Spinal cord (tissue), 9 donors: ENCODE measurements at regions not wholly inside any gene's neighbourhood (a gene's known extent, or its start where the extent isn't known, plus 50 kb on each side); places are given as distances from the start of the nearest gene placed in this dataset.
"Not testable (repeated sequence)": the region's sequence is repeated elsewhere in the genome, so short reads cannot be mapped to it uniquely, and the experiment has no call there.

Source experiments
- DNase-seq, 6 donors: peaks; one replicate each; pipeline versions ENCODE4 v3.0.0 to v3.0.0-alpha.2; 2013 to 2015; ENCODE audit warnings: low spot score in 6 of 6, low read depth in 4 of 6
- H3K27ac ChIP-seq: one replicate; pipeline ENCODE4 v1.5.1; 2013; ENCODE audit warnings: low read depth, low read length, control low read depth
- H3K27me3 ChIP-seq: one replicate; pipeline ENCODE4 v1.6.1; 2013; ENCODE audit warnings: low read length; ENCODE audit not compliant: control insufficient read depth, insufficient read depth
- H3K36me3 ChIP-seq: one replicate; pipeline ENCODE4 v1.6.1; 2013; ENCODE audit warnings: low read length; ENCODE audit not compliant: control insufficient read depth, insufficient read depth
- H3K4me1 ChIP-seq: one replicate; pipeline ENCODE4 v1.6.1; 2013; ENCODE audit warnings: low read length; ENCODE audit not compliant: control insufficient read depth, insufficient read depth
- H3K4me3 ChIP-seq: one replicate; pipeline ENCODE4 v1.5.1; 2013; ENCODE audit warnings: low read depth, low read length, control low read depth
- H3K9me3 ChIP-seq: one replicate; pipeline ENCODE4 v1.6.1; 2013; ENCODE audit warnings: low read length; ENCODE audit not compliant: control insufficient read depth, insufficient read depth
- WGBS: methylation state at CpG from one replicate; pipeline ENCODE4 v1.1.5; 2013; ENCODE audit warnings: missing lambda C conversion rate; ENCODE audit not compliant: insufficient coverage; 5-methylcytosine and 5-hydroxymethylcytosine counted together
- donor health status: healthy.

- Histone ChIP-seq H3K9me3 (no peaks in the 10 kb centered on the region), H3K4me3 (no peak overlapping the region), H3K4me1 (no peaks in the 10 kb centered on the region), H3K36me3 (no peaks in the 10 kb centered on the region), H3K27me3 (no peaks in the 10 kb centered on the region), H3K27ac (no peak overlapping the region)
- DNase-seq, result no peak
- whole genome bisulfite sequencing, result no CpG with 5 or more reads among the region's 2 CpGs
Measured at GRCh38 chr12:84435682-84436081, 476.9 kb downstream of the SLC6A15 start.

DNA sequence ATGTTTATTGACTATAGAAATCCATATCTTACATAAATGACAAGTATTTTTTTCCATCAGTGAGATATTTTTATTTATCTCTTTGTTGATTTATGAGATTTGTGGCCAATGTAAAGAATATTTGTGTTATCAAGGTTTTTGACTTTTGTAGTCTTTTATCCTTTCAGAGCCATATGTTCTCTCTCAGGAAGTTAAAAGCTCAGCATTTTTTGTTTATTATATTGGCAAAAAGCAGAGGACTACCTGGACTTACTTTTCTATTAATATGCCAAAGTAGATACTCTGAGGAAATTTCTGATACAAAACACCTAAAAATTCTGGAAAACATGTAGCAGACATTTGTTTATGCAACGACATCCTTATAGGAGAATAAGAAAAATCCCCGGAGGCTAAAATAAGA, 490.3 kb downstream of the SLC6A15 start:
- H3K36me3 ChIP-seq, result no peaks in the 10 kb centered on the region
- no peak overlapping the region for H3K4me3 ChIP-seq
- no peaks in the 10 kb centered on the region for H3K9me3 ChIP-seq
- no peak overlapping the region for H3K27ac ChIP-seq
- no CpG with 5 or more reads among the region's 2 CpGs for WGBS
- DNase-seq, result no peak
- H3K27me3 ChIP-seq, result no peaks in the 10 kb centered on the region
- no peaks in the 10 kb centered on the region for H3K4me1 ChIP-seq

DNA sequence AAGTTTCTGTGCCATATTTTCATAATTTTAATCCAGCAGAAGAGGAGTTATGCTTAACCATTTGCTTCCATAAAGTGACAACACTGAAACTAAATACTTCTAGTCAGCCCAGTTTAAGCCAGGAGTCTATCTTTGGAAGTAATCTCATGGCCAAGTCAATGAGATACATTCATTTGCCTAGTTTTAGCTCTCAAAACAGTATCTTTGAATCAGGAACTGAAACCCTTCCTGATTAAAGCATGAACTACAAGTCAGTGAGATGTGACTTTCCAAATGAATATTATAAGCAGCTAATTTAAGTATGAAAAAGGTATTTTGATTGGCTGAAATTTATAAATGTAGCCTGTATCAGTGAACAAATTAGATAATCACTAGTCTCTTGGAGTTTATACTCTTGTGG, 491.5 kb downstream of the SLC6A15 start:
- Histone ChIP-seq H3K9me3 (no peaks in the 10 kb centered on the region), H3K4me3 (no peak overlapping the region), H3K27ac (no peak overlapping the region), H3K27me3 (no peaks in the 10 kb centered on the region), H3K4me1 (no peaks in the 10 kb centered on the region), H3K36me3 (no peaks in the 10 kb centered on the region)
- DNase-seq, result no peak

GRCh38 chr12:84416626-84417025, 496.0 kb downstream of the SLC6A15 start:
- no peak overlapping the region for H3K27ac ChIP-seq
- H3K9me3 ChIP-seq, result no peaks in the 10 kb centered on the region
- H3K4me3 ChIP-seq, result no peak overlapping the region
- H3K4me1 ChIP-seq, result no peaks in the 10 kb centered on the region
- H3K36me3 ChIP-seq, result no peaks in the 10 kb centered on the region
- WGBS, result no CpG with 5 or more reads among the region's 1 CpG
- no peak for DNase-seq
- H3K27me3 ChIP-seq, result no peaks in the 10 kb centered on the region

DNA sequence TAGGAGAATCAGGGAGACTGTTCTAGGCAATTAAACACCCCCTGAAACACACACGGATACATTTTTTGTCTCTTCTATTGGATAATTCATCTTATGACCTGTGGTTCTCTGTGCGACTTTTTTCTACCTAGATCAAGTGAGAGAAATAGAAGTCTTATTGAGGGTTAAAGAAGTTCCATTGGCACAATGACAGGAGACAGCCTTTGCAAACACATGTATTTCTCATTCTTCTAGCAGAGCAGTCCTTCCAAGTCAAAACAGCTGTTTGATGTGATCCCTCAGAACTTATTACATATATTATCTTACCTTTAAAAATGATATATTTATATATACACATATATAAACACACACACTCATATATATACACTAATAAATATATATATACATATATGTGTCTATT, 496.7 kb downstream of the SLC6A15 start:
- no peaks in the 10 kb centered on the region for H3K9me3 ChIP-seq
- H3K36me3 ChIP-seq, result no peaks in the 10 kb centered on the region
- no peak overlapping the region for H3K4me3 ChIP-seq
- no peak overlapping the region for H3K27ac ChIP-seq
- DNase-seq, result no peak
- WGBS, result 40% methylated on average over 1 of the region's 2 CpGs
- no peaks in the 10 kb centered on the region for H3K27me3 ChIP-seq
- H3K4me1 ChIP-seq, result no peaks in the 10 kb centered on the region

DNA sequence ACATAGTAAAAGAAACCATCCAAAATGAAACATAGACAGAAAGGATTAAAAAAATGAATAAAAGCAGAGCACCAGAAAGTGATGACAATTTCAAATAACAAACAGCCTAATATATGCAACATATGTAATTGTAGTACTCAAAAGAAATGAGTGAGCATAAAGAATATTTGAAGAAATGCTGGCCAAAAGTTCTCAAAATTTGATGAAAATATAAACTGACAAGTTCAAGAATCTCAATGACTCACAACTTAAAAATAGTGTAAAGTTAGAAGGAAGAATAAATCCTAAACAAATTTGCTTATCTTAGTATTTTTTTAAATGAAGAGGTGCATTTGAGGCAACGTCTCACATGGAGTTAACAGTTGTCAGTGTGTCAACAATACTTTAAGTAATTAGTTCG, 498.9 kb downstream of the SLC6A15 start:
- Histone ChIP-seq H3K4me1 (no peaks in the 10 kb centered on the region), H3K27ac (no peak overlapping the region), H3K4me3 (no peak overlapping the region), H3K36me3 (no peaks in the 10 kb centered on the region), H3K9me3 (no peaks in the 10 kb centered on the region), H3K27me3 (no peaks in the 10 kb centered on the region)
- DNase-seq, result no peak
- no CpG with 5 or more reads among the region's 2 CpGs for WGBS

DNA sequence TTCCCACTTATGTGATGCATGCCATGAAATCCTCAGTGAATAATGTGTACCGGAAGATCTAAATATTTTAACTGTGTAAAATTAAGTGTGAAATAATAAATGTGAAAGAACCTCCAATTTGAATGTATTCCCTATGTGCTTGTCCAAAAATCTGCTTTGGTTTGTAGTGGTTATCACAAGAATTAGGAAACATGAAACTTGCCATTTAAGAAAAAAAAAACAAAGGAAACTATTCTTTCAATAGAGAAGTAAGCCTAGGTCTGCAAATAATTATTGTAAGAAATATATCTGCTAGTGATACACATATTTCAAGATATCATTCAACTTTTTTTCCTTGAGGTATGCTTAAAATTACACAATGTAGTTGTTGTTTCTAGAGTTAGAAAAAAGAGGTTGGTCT, 500.4 kb downstream of the SLC6A15 start:
- no peak overlapping the region for H3K4me3 ChIP-seq
- H3K9me3 ChIP-seq, result no peaks in the 10 kb centered on the region
- H3K27me3 ChIP-seq, result no peaks in the 10 kb centered on the region
- DNase-seq, result no peak
- no peaks in the 10 kb centered on the region for H3K36me3 ChIP-seq
- H3K4me1 ChIP-seq, result no peaks in the 10 kb centered on the region
- WGBS, result no CpG with 5 or more reads among the region's 1 CpG
- no peak overlapping the region for H3K27ac ChIP-seq

- H3K9me3 ChIP-seq, result no peaks in the 10 kb centered on the region
- WGBS, result 74% methylated on average over 3 of the region's 3 CpGs
- no peaks in the 10 kb centered on the region for H3K4me1 ChIP-seq
- no peak for DNase-seq
- no peak overlapping the region for H3K4me3 ChIP-seq
- no peak overlapping the region for H3K27ac ChIP-seq
- H3K36me3 ChIP-seq, result no peaks in the 10 kb centered on the region
- H3K27me3 ChIP-seq, result no peaks in the 10 kb centered on the region
Measured at GRCh38 chr12:84411031-84411430, 501.6 kb downstream of the SLC6A15 start.

- Histone ChIP-seq H3K27ac (no peak overlapping the region), H3K9me3 (no peaks in the 10 kb centered on the region), H3K36me3 (no peaks in the 10 kb centered on the region), H3K4me3 (no peak overlapping the region), H3K4me1 (no peaks in the 10 kb centered on the region), H3K27me3 (no peaks in the 10 kb centered on the region)
- DNase-seq, result no peak
- WGBS, result no CpG with 5 or more reads among the region's 1 CpG
Measured at GRCh38 chr12:84408936-84409335, 503.7 kb downstream of the SLC6A15 start.

- not testable (repeated sequence) for H3K4me1 ChIP-seq, DNase-seq
- no CpG with 5 or more reads among the region's 1 CpG for WGBS
Measured at GRCh38 chr12:84406720-84407119, 505.9 kb downstream of the SLC6A15 start.

DNA sequence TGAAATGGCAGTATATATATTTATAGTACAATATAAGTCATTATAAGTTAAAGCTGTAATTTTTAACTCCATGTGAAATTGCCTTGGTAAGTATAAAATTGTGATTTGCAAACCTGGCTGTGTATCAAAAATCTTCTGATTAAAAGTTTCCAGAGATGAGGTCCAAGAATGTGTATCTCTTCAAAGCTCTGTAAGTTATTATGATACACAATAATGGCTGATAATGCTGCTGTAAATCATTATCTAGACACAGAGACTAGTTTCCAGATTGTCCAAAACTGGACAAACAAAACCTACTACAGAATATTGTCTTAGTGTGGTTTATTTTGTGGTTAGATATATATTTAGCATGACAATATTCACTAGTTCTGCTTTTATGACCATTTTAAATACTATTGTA, 514.8 kb downstream of the SLC6A15 start:
- Histone ChIP-seq H3K27ac (no peak overlapping the region), H3K4me3 (no peak overlapping the region), H3K27me3 (no peaks in the 10 kb centered on the region), H3K36me3 (no peaks in the 10 kb centered on the region), H3K9me3 (no peaks in the 10 kb centered on the region), H3K4me1 (no peaks in the 10 kb centered on the region)
- no peak for DNase-seq

More at GRCh38 chr12:84406720-84407119, 505.9 kb downstream of the SLC6A15 start:
- not testable (repeated sequence) for H3K27ac ChIP-seq, H3K4me3 ChIP-seq, H3K27me3 ChIP-seq, H3K9me3 ChIP-seq, H3K36me3 ChIP-seq
